ENCODE measurements at regions not wholly inside any gene's neighbourhood (a gene's known extent, or its start where the extent isn't known, plus 50 kb on each side); places are given as distances from the start of the nearest gene placed in this dataset.

DNA sequence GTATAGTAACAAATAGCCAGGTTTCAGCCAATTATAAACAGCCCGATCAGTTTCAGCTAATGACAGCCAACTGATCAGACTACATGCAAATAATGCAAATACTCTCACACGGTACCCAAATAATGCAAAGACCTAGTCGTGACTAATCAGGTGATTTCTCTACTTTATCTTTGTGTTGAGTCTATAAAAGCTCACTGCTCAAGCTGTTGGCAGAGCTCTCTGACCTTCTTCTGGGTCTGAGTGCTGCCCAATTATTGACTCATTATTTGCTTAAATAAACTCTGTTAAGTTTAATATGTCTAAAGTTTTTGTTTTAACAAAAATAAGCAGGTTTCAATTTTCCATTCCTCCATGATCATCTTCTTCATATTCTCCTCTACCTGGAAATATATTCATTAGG, 1971.7 kb downstream of the SUCLG1 start:
- TF ChIP-seq, protein P1, sequence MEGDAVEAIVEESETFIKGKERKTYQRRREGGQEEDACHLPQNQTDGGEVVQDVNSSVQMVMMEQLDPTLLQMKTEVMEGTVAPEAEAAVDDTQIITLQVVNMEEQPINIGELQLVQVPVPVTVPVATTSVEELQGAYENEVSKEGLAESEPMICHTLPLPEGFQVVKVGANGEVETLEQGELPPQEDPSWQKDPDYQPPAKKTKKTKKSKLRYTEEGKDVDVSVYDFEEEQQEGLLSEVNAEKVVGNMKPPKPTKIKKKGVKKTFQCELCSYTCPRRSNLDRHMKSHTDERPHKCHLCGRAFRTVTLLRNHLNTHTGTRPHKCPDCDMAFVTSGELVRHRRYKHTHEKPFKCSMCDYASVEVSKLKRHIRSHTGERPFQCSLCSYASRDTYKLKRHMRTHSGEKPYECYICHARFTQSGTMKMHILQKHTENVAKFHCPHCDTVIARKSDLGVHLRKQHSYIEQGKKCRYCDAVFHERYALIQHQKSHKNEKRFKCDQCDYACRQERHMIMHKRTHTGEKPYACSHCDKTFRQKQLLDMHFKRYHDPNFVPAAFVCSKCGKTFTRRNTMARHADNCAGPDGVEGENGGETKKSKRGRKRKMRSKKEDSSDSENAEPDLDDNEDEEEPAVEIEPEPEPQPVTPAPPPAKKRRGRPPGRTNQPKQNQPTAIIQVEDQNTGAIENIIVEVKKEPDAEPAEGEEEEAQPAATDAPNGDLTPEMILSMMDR (IDR thresholded peaks at IDR 0.05; ENCODE audit: control extremely low read depth, extremely low read depth, low read depth, missing control alignments), result no peak
- ChIA-PET POLR2A (no interaction called here), CTCF (no interaction called here)
- DNase-seq (ENCODE audit: extremely low spot score), result no peak

DNA sequence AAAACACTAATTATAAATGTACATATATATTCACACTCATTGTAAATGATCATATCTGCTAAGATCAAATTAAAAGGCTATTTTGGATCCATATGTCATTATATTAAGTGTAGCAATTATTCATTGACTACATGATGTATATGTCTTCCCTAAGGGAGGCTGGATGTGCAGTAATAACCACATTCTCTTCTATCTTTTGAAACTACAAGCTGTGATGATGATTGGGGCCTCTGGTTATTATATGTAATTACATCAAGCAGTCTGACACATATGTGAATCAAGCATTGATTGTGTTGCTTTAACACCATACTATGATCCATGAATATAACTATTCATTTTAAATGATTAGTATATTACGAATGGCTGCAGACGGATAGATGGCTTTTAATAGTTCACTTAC, 1973.4 kb downstream of the SUCLG1 start:
- no peak for DNase-seq (ENCODE audit: extremely low spot score)
- POLR2A ChIA-PET, result no interaction called here
- TF ChIP-seq, protein P1 (IDR thresholded peaks at IDR 0.05; ENCODE audit: control extremely low read depth, extremely low read depth, low read depth, missing control alignments), result no peak
- CTCF ChIA-PET, result no interaction called here

- TF ChIP-seq, protein P1 (IDR thresholded peaks at IDR 0.05; ENCODE audit: control extremely low read depth, extremely low read depth, low read depth, missing control alignments), result no peak
- ChIA-PET POLR2A (no interaction called here), CTCF (no interaction called here)
- no peak for DNase-seq (ENCODE audit: extremely low spot score)
Observed at GRCh38 chr2:82481207-82481606, 1977.9 kb downstream of the SUCLG1 start.

GRCh38 chr2:82478641-82479040, 1980.4 kb downstream of the SUCLG1 start:
- CTCF ChIA-PET, result no interaction called here

GRCh38 chr2:82476094-82476493, 1983.0 kb downstream of the SUCLG1 start:
- TF ChIP-seq, protein P1 (IDR thresholded peaks at IDR 0.05; ENCODE audit: control extremely low read depth, extremely low read depth, low read depth, missing control alignments), result no peak
- ChIA-PET POLR2A (no interaction called here), CTCF (no interaction called here)
- DNase-seq (ENCODE audit: extremely low spot score), result no peak

More at GRCh38 chr2:82478641-82479040, 1980.4 kb downstream of the SUCLG1 start:
- POLR2A ChIA-PET, result no interaction called here
- DNase-seq (ENCODE audit: extremely low spot score), result no peak
- TF ChIP-seq, protein P1 (IDR thresholded peaks at IDR 0.05; ENCODE audit: control extremely low read depth, extremely low read depth, low read depth, missing control alignments), result no peak

GRCh38 chr2:82428251-82428650, 2030.8 kb downstream of the SUCLG1 start:
- CTCF ChIA-PET, result interaction anchor here (1.1 kb wide), 1 partner anchor 236 kb away, joined by 3 read pairs; no protein-coding TSS in a partner anchor
- DNase-seq (ENCODE audit: extremely low spot score), result no peak
- TF ChIP-seq, protein P1 (IDR thresholded peaks at IDR 0.05; ENCODE audit: control extremely low read depth, extremely low read depth, low read depth, missing control alignments), result no peak
- POLR2A ChIA-PET, result no interaction called here

GRCh38 chr2:82412021-82412420, 2047.1 kb downstream of the SUCLG1 start:
- CTCF ChIA-PET, result no interaction called here
- TF ChIP-seq, protein P1 (IDR thresholded peaks at IDR 0.05; ENCODE audit: control extremely low read depth, extremely low read depth, low read depth, missing control alignments), result no peak
- no peak for DNase-seq (ENCODE audit: extremely low spot score)
- POLR2A ChIA-PET, result no interaction called here
